Smooth muscle cell (in vitro differentiated cells): ENCODE measurements at regions not wholly inside any gene's neighbourhood (a gene's known extent, or its start where the extent isn't known, plus 50 kb on each side); places are given as distances from the start of the nearest gene placed in this dataset.

Source experiments
- DNase-seq: peaks from one replicate; lab custom pipeline; 2025; ENCODE audit not compliant: unreplicated experiment; lab: John Stamatoyannopoulos, UW
- H2AFZ ChIP-seq: fragments of 200-600 bp; sonication (generic); 2 replicates; pipeline ENCODE4 v1.6.0; 2016; ENCODE audit warnings: antibody characterized with exemption, low read depth, mild to moderate bottlenecking
- H3F3A ChIP-seq: fragments of 200-600 bp; sonication (generic); 2 replicates; pipeline ENCODE4 v1.6.0; 2017; ENCODE audit warnings: antibody characterized with exemption, low read depth
- H3K27ac ChIP-seq: fragments of 200-600 bp; sonication (generic); 2 replicates; pipeline ENCODE4 v1.5.1; 2016; ENCODE audit warnings: low read depth, mild to moderate bottlenecking
- H3K27me3 ChIP-seq: fragments of 200-600 bp; sonication (generic); 2 replicates; pipeline ENCODE4 v1.6.1; 2016; ENCODE audit warnings: low read depth, mild to moderate bottlenecking
- H3K36me3 ChIP-seq: fragments of 200-600 bp; sonication (generic); 2 replicates; pipeline ENCODE4 v1.5.1; 2016; ENCODE audit warnings: low read depth
- H3K4me1 ChIP-seq: fragments of 200-600 bp; sonication (generic); 2 replicates; pipeline ENCODE4 v1.5.1; 2016; ENCODE audit warnings: low read depth
- H3K4me2 ChIP-seq: fragments of 200-600 bp; sonication (generic); 2 replicates; pipeline ENCODE4 v1.6.0; 2016; ENCODE audit warnings: mild to moderate bottlenecking
- H3K4me3 ChIP-seq: fragments of 200-600 bp; sonication (generic); 2 replicates; pipeline ENCODE4 v1.5.1; 2016; ENCODE audit warnings: mild to moderate bottlenecking
- H3K79me2 ChIP-seq: fragments of 200-600 bp; sonication (generic); 2 replicates; pipeline ENCODE4 v1.6.0; 2016; ENCODE audit warnings: low read depth, mild to moderate bottlenecking
- H3K9ac ChIP-seq: fragments of 200-600 bp; sonication (generic); 2 replicates; pipeline ENCODE4 v1.6.0; 2016; ENCODE audit warnings: low read depth
- H3K9me3 ChIP-seq: fragments of 200-600 bp; sonication (generic); replicated peaks from 2 replicates; pipeline ENCODE4 v1.5.1; 2016; ENCODE audit warnings: low read depth
- H4K20me1 ChIP-seq: fragments of 200-600 bp; sonication (generic); 2 replicates; pipeline ENCODE4 v1.6.0; 2016; ENCODE audit warnings: low read depth
- CTCF ChIP-seq: fragments of 200-600 bp; sonication (generic); IDR thresholded peaks from 2 replicates; pipeline ENCODE4 v1.5.1; 2017; ENCODE audit warnings: borderline replicate concordance, mild to moderate bottlenecking, antibody characterized with exemption; ENCODE audit not compliant: insufficient read depth, poor library complexity, severe bottlenecking
- WGBS: methylation state at CpG from one replicate; pipeline ENCODE4 v1.1.7; 2016; ENCODE audit warnings: low lambda C conversion rate; 5-methylcytosine and 5-hydroxymethylcytosine counted together

- no peaks in the 10 kb centered on the region for H3K4me1 ChIP-seq
- no peak overlapping the region for H2AFZ ChIP-seq
- H3K9me3 ChIP-seq = peaks cover 4% of the 10 kb centered on the region
- H3K27me3 ChIP-seq = no peaks in the 10 kb centered on the region
- TF ChIP-seq CTCF = no peak
- no peak overlapping the region for H3K4me3 ChIP-seq
- H3K27ac ChIP-seq = no peak overlapping the region
- no peaks in the 10 kb centered on the region for H3K79me2 ChIP-seq
- no peak overlapping the region for H3K4me2 ChIP-seq
- no peak overlapping the region for H3K9ac ChIP-seq
- H3K36me3 ChIP-seq = no peaks in the 10 kb centered on the region
- H4K20me1 ChIP-seq = no peaks in the 10 kb centered on the region
- no peak for DNase-seq
- no peaks in the 10 kb centered on the region for H3F3A ChIP-seq
- WGBS = 94% methylated on average over 1 of the region's 1 CpG
Measured at GRCh38 chr1:45258059-45258650, 51.8 kb upstream of the ZSWIM5 start.

GRCh38 chr1:45259053-45259452, 52.6 kb upstream of the ZSWIM5 start:
- no peak for DNase-seq
- Histone ChIP-seq H3K79me2 (no peaks in the 10 kb centered on the region), H3K4me2 (no peak overlapping the region), H3K36me3 (no peaks in the 10 kb centered on the region), H3K4me3 (no peak overlapping the region), H4K20me1 (no peaks in the 10 kb centered on the region), H3K9ac (no peak overlapping the region), H3K4me1 (no peaks in the 10 kb centered on the region), H3F3A (no peaks in the 10 kb centered on the region), H3K9me3 (peaks cover 4% of the 10 kb centered on the region), H3K27ac (no peak overlapping the region), H3K27me3 (no peaks in the 10 kb centered on the region), H2AFZ (no peak overlapping the region)
- WGBS = 90% methylated on average over 4 of the region's 4 CpGs
- no peak for TF ChIP-seq CTCF

GRCh38 chr1:45260244-45260643, 53.8 kb upstream of the ZSWIM5 start:
- H3K27me3 ChIP-seq = no peaks in the 10 kb centered on the region
- DNase-seq = no peak
- peaks cover 4% of the 10 kb centered on the region for H3K9me3 ChIP-seq
- H3F3A ChIP-seq = no peaks in the 10 kb centered on the region
- H3K4me1 ChIP-seq = no peaks in the 10 kb centered on the region
- no peak overlapping the region for H2AFZ ChIP-seq
- no peaks in the 10 kb centered on the region for H4K20me1 ChIP-seq
- TF ChIP-seq CTCF = no peak
- no peak overlapping the region for H3K9ac ChIP-seq
- no peak overlapping the region for H3K27ac ChIP-seq
- WGBS = 86% methylated on average over 2 of the region's 2 CpGs
- no peaks in the 10 kb centered on the region for H3K79me2 ChIP-seq
- no peak overlapping the region for H3K4me3 ChIP-seq
- H3K36me3 ChIP-seq = no peaks in the 10 kb centered on the region
- H3K4me2 ChIP-seq = no peak overlapping the region

- Histone ChIP-seq H3K4me2 (no peak overlapping the region), H2AFZ (no peak overlapping the region), H3K36me3 (no peaks in the 10 kb centered on the region), H3K4me1 (no peaks in the 10 kb centered on the region), H3K4me3 (no peak overlapping the region), H3K79me2 (no peaks in the 10 kb centered on the region), H3F3A (no peaks in the 10 kb centered on the region), H3K27ac (no peak overlapping the region), H3K9ac (no peak overlapping the region), H3K27me3 (no peaks in the 10 kb centered on the region), H4K20me1 (no peaks in the 10 kb centered on the region), H3K9me3 (peaks cover 4% of the 10 kb centered on the region)
- WGBS = 93% methylated on average over 4 of the region's 4 CpGs
- TF ChIP-seq CTCF = no peak
- DNase-seq = no peak
Measured at GRCh38 chr1:45263132-45263531, 56.7 kb upstream of the ZSWIM5 start.
